H1 (cell line): ENCODE measurements at regions not wholly inside any gene's neighbourhood (a gene's known extent, or its start where the extent isn't known, plus 50 kb on each side); places are given as distances from the start of the nearest gene placed in this dataset.

ENCODE experiments used
- CTCF ChIA-PET: fragments of 300-600 bp; sonication (Branson Sonifier 250); formaldehyde crosslinking; loops from one replicate; lab custom pipeline; 2021; ENCODE audit not compliant: partially characterized antibody; lab: Charles Lee
- POLR2A ChIA-PET: fragments of 300-600 bp; sonication (Branson Sonifier 250); formaldehyde crosslinking; loops from one replicate; lab custom pipeline; 2021; ENCODE audit warnings: inconsistent platforms; ENCODE audit not compliant: partially characterized antibody; lab: Charles Lee
- DNase-seq, 2 experiments: peaks; one replicate each; pipeline versions ENCODE4 v3.0.0 to v3.0.0-alpha.2; 2010 to 2022; ENCODE audit warnings: low spot score in 2 of 2, low read depth in 1 of 2, mixed read lengths in 1 of 2
- FAIRE-seq: peaks from 2 replicates; lab custom pipeline; 2011; peaks lifted over from hg19 to GRCh38; lab: Jason Lieb, UNC
- H2AFZ ChIP-seq: 2 replicates; pipeline ENCODE4 v1.8.1; 2012; ENCODE audit warnings: low read length, inconsistent platforms
- H2AK5ac ChIP-seq: 2 replicates; pipeline ENCODE4 v1.6.1; 2013; ENCODE audit warnings: low read depth, low read length
- H2BK120ac ChIP-seq: replicated peaks from 2 replicates; pipeline ENCODE3; 2013; ENCODE audit warnings: low read depth, low read length, inconsistent platforms
- H2BK12ac ChIP-seq: 2 replicates; pipeline ENCODE4 v1.6.1; 2013; ENCODE audit warnings: low read depth, low read length
- H2BK15ac ChIP-seq: 2 replicates; pipeline ENCODE4 v1.6.1; 2013; ENCODE audit warnings: low read length
- H2BK20ac ChIP-seq: 2 replicates; pipeline ENCODE4 v1.6.1; 2013; ENCODE audit warnings: low read length
- H2BK5ac ChIP-seq: 2 replicates; pipeline ENCODE4 v1.6.1; 2013; ENCODE audit warnings: low read depth, low read length
- H3K14ac ChIP-seq: 2 replicates; pipeline ENCODE4 v1.6.1; 2013; ENCODE audit warnings: inconsistent platforms; ENCODE audit not compliant: insufficient read length
- H3K18ac ChIP-seq: 2 replicates; pipeline ENCODE4 v1.6.1; 2013; ENCODE audit warnings: low read length; ENCODE audit errors: extremely low read depth
- H3K23ac ChIP-seq: 2 replicates; pipeline ENCODE4 v1.6.1; 2013; ENCODE audit warnings: inconsistent platforms; ENCODE audit not compliant: insufficient read length
- H3K23me2 ChIP-seq: 2 replicates; pipeline ENCODE4 v1.6.1; 2013; ENCODE audit warnings: low read depth, low read length
- H3K27ac ChIP-seq: 2 replicates; pipeline ENCODE4 v1.6.1; 2011; ENCODE audit warnings: low read depth, low read length, inconsistent platforms
- H3K27me3 ChIP-seq, 4 experiments: replicated peaks in 1 of 4; 1 replicate in 1 of 4; 2 replicates in 3 of 4; pipeline versions ENCODE4 v1.6.1 to v1.8.1; 2011 to 2013; ENCODE audit warnings: low read length in 3 of 4, mild to moderate bottlenecking in 3 of 4, inconsistent platforms in 2 of 4, mixed read lengths in 2 of 4, moderate library complexity in 1 of 4; ENCODE audit not compliant: control insufficient read depth in 3 of 4, insufficient read depth in 3 of 4; ENCODE audit errors: extremely low read depth in 1 of 4
- H3K36me3 ChIP-seq, 4 experiments: 2 replicates each; pipeline versions ENCODE4 v1.6.1 to v1.8.1; 2011 to 2013; ENCODE audit warnings: mild to moderate bottlenecking in 4 of 4, low read length in 3 of 4, moderate library complexity in 2 of 4, control low read depth in 1 of 4, inconsistent platforms in 1 of 4; ENCODE audit not compliant: insufficient read depth in 4 of 4, control insufficient read depth in 2 of 4
- H3K4ac ChIP-seq: replicated peaks from 2 replicates; pipeline ENCODE3; 2013; ENCODE audit warnings: low read length, low read depth, mixed read lengths, inconsistent platforms; ENCODE audit not compliant: insufficient read length
- H3K4me1 ChIP-seq, 4 experiments: replicated peaks in 1 of 4; 1 replicate in 1 of 4; 2 replicates in 3 of 4; pipeline versions ENCODE4 v1.6.1 to v1.8.1; 2011 to 2013; ENCODE audit warnings: low read length in 3 of 4, inconsistent platforms in 2 of 4, mixed read lengths in 1 of 4; ENCODE audit not compliant: insufficient read depth in 4 of 4, control insufficient read depth in 3 of 4
- H3K4me2 ChIP-seq, 2 experiments: 2 replicates each; pipeline versions ENCODE4 v1.6.1 to v1.8.1; 2011 to 2013; ENCODE audit warnings: low read depth in 2 of 2, low read length in 2 of 2, control low read depth in 1 of 2, inconsistent platforms in 1 of 2, mild to moderate bottlenecking in 1 of 2; ENCODE audit not compliant: insufficient read depth in 1 of 2
- H3K4me3 ChIP-seq, 4 experiments: fragments of 200-600, 300-600 bp in 1 of 4; sonication (generic), shearing (Covaris generic), sonication (Bioruptor Twin) in 1 of 4; 2 replicates each; pipeline versions ENCODE4 v1.5.1 to v1.8.1; 2011 to 2016; ENCODE audit warnings: low read length in 4 of 4, low read depth in 3 of 4, control low read depth in 2 of 4, inconsistent platforms in 2 of 4, mild to moderate bottlenecking in 2 of 4, mixed read lengths in 1 of 4, moderate library complexity in 1 of 4; ENCODE audit not compliant: insufficient read depth in 2 of 4; ENCODE audit errors: extremely low read depth in 1 of 4
- H3K56ac ChIP-seq: replicated peaks from 2 replicates; pipeline ENCODE3; 2013; ENCODE audit warnings: low read depth, mild to moderate bottlenecking, mixed read lengths, low read length, inconsistent platforms; ENCODE audit not compliant: insufficient read length
- H3K79me1 ChIP-seq: 2 replicates; pipeline ENCODE4 v1.6.1; 2013; ENCODE audit warnings: low read depth, low read length, control low read depth
- H3K79me2 ChIP-seq, 2 experiments: 2 replicates each; pipeline versions ENCODE4 v1.6.1 to v1.8.1; 2012 to 2013; ENCODE audit warnings: low read length in 2 of 2, mild to moderate bottlenecking in 2 of 2, inconsistent platforms in 1 of 2; ENCODE audit not compliant: insufficient read depth in 2 of 2, control insufficient read depth in 1 of 2
- H3K9ac ChIP-seq, 4 experiments: replicated peaks in 1 of 4; 1 replicate in 1 of 4; 2 replicates in 3 of 4; pipeline versions ENCODE4 v1.6.1 to v1.8.1; 2011 to 2013; ENCODE audit warnings: low read depth in 3 of 4, low read length in 3 of 4, control low read depth in 2 of 4, mild to moderate bottlenecking in 2 of 4, moderate library complexity in 2 of 4, inconsistent platforms in 1 of 4; ENCODE audit errors: extremely low read depth in 1 of 4
- H3K9me3 ChIP-seq, 2 experiments: 2 replicates each; pipeline versions ENCODE4 v1.6.1 to v1.8.1; 2012 to 2013; ENCODE audit warnings: mild to moderate bottlenecking in 2 of 2, moderate library complexity in 2 of 2, control low read depth in 1 of 2, inconsistent platforms in 1 of 2, low read depth in 1 of 2, low read length in 1 of 2, mixed read lengths in 1 of 2; ENCODE audit not compliant: insufficient read depth in 2 of 2
- H4K20me1 ChIP-seq, 2 experiments: replicated peaks in 1 of 2; 2 replicates each; pipeline versions ENCODE3 to v1.8.1; 2011 to 2013; ENCODE audit warnings: inconsistent platforms in 2 of 2, low read length in 2 of 2, mild to moderate bottlenecking in 1 of 2; ENCODE audit not compliant: insufficient read depth in 2 of 2, control insufficient read depth in 1 of 2
- H4K5ac ChIP-seq: 2 replicates; pipeline ENCODE4 v1.6.1; 2013; ENCODE audit warnings: low read length, low read depth, mixed read lengths, inconsistent platforms; ENCODE audit not compliant: insufficient read length
- H4K8ac ChIP-seq: 2 replicates; pipeline ENCODE4 v1.8.0; 2013; ENCODE audit warnings: mild to moderate bottlenecking, moderate library complexity, low read length, inconsistent platforms; ENCODE audit not compliant: insufficient read depth; ENCODE audit errors: extremely low read depth
- H4K91ac ChIP-seq: replicated peaks from 2 replicates; pipeline ENCODE3; 2013; ENCODE audit warnings: low read length, mixed read lengths, inconsistent platforms; ENCODE audit not compliant: insufficient read length
- BCL11A ChIP-seq, 2 experiments: IDR thresholded peaks; one replicate each; pipeline ENCODE4 v1.6.1; 2011; ENCODE audit warnings: low read depth in 2 of 2, low read length in 2 of 2, mild to moderate bottlenecking in 2 of 2
- EZH2 ChIP-seq: fragments of 200-600 bp; sonication (generic); IDR thresholded peaks from 2 replicates; pipeline ENCODE4 v1.7.1; 2012; ENCODE audit warnings: low read depth, mild to moderate bottlenecking, moderate library complexity, low read length, inconsistent platforms; ENCODE audit not compliant: severe bottlenecking
- GABPA ChIP-seq: IDR thresholded peaks from 2 replicates; pipeline ENCODE4 v1.6.1; 2011; ENCODE audit warnings: mild to moderate bottlenecking, low read length, moderate library complexity, borderline replicate concordance; ENCODE audit not compliant: insufficient read depth
- HDAC6 ChIP-seq: IDR thresholded peaks from one replicate; pipeline ENCODE4 v1.7.1; 2012; ENCODE audit warnings: low read depth, mild to moderate bottlenecking, inconsistent platforms, low read length, moderate library complexity
- JUN ChIP-seq: IDR thresholded peaks from 2 replicates; pipeline ENCODE4 v1.6.1; 2011; ENCODE audit warnings: low read depth, mild to moderate bottlenecking, improper control_type of control experiment, low read length
- KDM1A ChIP-seq: fragments of 200-600, 300-600 bp; sonication (generic); IDR thresholded peaks from 2 replicates; pipeline ENCODE4 v1.7.1; 2016; ENCODE audit warnings: mild to moderate bottlenecking, low read length, borderline replicate concordance
- PHF8 ChIP-seq: fragments of 200-600 bp; sonication (generic); conservative IDR thresholded peaks from 2 replicates; pipeline ENCODE4 v1.7.1; 2012; ENCODE audit warnings: low read depth, mild to moderate bottlenecking, inconsistent platforms, low read length, moderate library complexity
- POU5F1 ChIP-seq: IDR thresholded peaks from 2 replicates; pipeline ENCODE4 v1.6.1; 2011; ENCODE audit warnings: low read depth, mild to moderate bottlenecking, low read length, moderate library complexity
- RXRA ChIP-seq: IDR thresholded peaks from 2 replicates; pipeline ENCODE4 v1.6.1; 2011; ENCODE audit warnings: low read depth, mild to moderate bottlenecking, low read length, moderate library complexity; ENCODE audit not compliant: insufficient read depth
- SAP30 ChIP-seq: fragments of 300-600 bp; sonication (generic); IDR thresholded peaks from 2 replicates; pipeline ENCODE4 v1.7.1; 2012; ENCODE audit warnings: low read length, moderate library complexity, mild to moderate bottlenecking, inconsistent platforms; ENCODE audit not compliant: insufficient read depth, insufficient replicate concordance
- TCF12 ChIP-seq: IDR thresholded peaks from 2 replicates; pipeline ENCODE4 v1.6.1; 2011; ENCODE audit warnings: low read depth, mild to moderate bottlenecking, low read length
- WGBS, 2 experiments: shearing (Covaris generic) in 1 of 2; methylation state at CpG; one replicate each; pipeline versions ENCODE4 v1.1.6 to v1.1.7; 2013 to 2015; ENCODE audit warnings: low lambda C conversion rate in 2 of 2, mixed read lengths in 2 of 2, inconsistent platforms in 1 of 2, low coverage in 1 of 2, missing lambda C conversion rate in 1 of 2; ENCODE audit not compliant: insufficient replicate concordance in 2 of 2, insufficient coverage in 1 of 2, insufficient read length in 1 of 2; ENCODE audit errors: extremely low coverage in 1 of 2, missing lambda C conversion rate in 1 of 2; 5-methylcytosine and 5-hydroxymethylcytosine counted together
- TF ChIP-seq, protein P1 (sequence below), 3 experiments: IDR thresholded peaks; 1 replicate in 2 of 3; 2 replicates in 1 of 3; pipeline versions ENCODE4 v1.5.1 to v1.6.1; 2011; ENCODE audit warnings: low read length in 3 of 3, mild to moderate bottlenecking in 3 of 3, inconsistent platforms in 2 of 3, low read depth in 1 of 3, moderate library complexity in 1 of 3; ENCODE audit not compliant: insufficient read depth in 1 of 3; ENCODE audit errors: control extremely low read depth in 1 of 3

DNA sequence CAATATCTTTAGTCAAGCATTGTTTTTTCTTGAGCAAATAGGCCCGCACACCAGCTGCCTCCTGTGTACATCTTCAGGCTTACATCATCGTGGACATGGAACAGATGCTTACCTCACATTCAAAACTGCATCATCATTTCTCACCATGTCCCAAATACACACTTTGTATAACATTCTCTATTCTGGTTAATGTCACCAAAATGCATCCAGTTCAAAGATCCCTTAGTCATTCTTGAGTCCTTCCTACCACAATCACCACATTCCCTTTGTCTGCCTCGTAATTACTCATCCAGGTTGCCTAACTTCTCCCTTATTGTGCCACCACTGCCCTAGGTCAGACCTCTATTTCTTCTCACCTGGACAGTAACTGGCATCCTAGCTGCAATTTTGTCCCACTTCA lies 373.7 kb upstream of the GALNT5 start:
- H4K8ac ChIP-seq = no peak overlapping the region
- TF ChIP-seq RXRA (no peak), GABPA (no peak), SAP30 (no peak), PHF8 (no peak), HDAC6 (no peak), BCL11A (IDR thresholded peaks at IDR 0.05; ENCODE audit: low read depth in 2 of 2, low read length in 2 of 2) (no peak), POU5F1 (no peak), KDM1A (no peak), TCF12 (no peak), EZH2 (no peak), JUN (no peak)
- TF ChIP-seq, protein P1, sequence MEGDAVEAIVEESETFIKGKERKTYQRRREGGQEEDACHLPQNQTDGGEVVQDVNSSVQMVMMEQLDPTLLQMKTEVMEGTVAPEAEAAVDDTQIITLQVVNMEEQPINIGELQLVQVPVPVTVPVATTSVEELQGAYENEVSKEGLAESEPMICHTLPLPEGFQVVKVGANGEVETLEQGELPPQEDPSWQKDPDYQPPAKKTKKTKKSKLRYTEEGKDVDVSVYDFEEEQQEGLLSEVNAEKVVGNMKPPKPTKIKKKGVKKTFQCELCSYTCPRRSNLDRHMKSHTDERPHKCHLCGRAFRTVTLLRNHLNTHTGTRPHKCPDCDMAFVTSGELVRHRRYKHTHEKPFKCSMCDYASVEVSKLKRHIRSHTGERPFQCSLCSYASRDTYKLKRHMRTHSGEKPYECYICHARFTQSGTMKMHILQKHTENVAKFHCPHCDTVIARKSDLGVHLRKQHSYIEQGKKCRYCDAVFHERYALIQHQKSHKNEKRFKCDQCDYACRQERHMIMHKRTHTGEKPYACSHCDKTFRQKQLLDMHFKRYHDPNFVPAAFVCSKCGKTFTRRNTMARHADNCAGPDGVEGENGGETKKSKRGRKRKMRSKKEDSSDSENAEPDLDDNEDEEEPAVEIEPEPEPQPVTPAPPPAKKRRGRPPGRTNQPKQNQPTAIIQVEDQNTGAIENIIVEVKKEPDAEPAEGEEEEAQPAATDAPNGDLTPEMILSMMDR (IDR thresholded peaks at IDR 0.05; ENCODE audit: control extremely low read depth in 1 of 3, insufficient read depth in 1 of 3, low read depth in 1 of 3, low read length in 3 of 3) = no peak

More for the DNA sequence above, 373.7 kb upstream of the GALNT5 start:
- no peak overlapping the region for H3K23ac ChIP-seq
- no peak overlapping the region for H3K18ac ChIP-seq
- no peak overlapping the region for H2AK5ac ChIP-seq
- no peak overlapping the region for H3K4me3 ChIP-seq
- no peak overlapping the region for H2BK20ac ChIP-seq
- peak overlapping the region; percentile 6; the same call in 1 of the 2 replicates for H2BK12ac ChIP-seq
- no peaks in the 10 kb centered on the region for H3K23me2 ChIP-seq
- CTCF ChIA-PET = no interaction called here
- 0 out of 4 replicates have a peak overlapping the region, but pooled peaks of 1 of the 2 experiments have one; percentile 11 for H3K4me2 ChIP-seq
- peaks cover 0 to 2% (median 1%) of the 10 kb centered on the region in 4 experiments; a peak in 2 of 7 replicates for H3K4me1 ChIP-seq
- H3K14ac ChIP-seq = no peak overlapping the region
- H3K27me3 ChIP-seq = no peaks in the 10 kb centered on the region
- no peaks in the 10 kb centered on the region for H3K79me1 ChIP-seq
- H2BK120ac ChIP-seq = no peak overlapping the region
- H3K4ac ChIP-seq = no peak overlapping the region
- H3K56ac ChIP-seq = no peak overlapping the region
- H4K20me1 ChIP-seq = no peaks in the 10 kb centered on the region
- no peak overlapping the region for H4K5ac ChIP-seq
- H3K9ac ChIP-seq = no peak overlapping the region
- H4K91ac ChIP-seq = no peak overlapping the region
- FAIRE-seq = no peak
- no peak overlapping the region for H3K27ac ChIP-seq
- 85% methylated on average over 3 of the region's 3 CpGs; no CpG with 5 or more reads in 1 of the 2 experiments for WGBS, 2 experiments
- no peak for DNase-seq
- H3K79me2 ChIP-seq = no peaks in the 10 kb centered on the region
- H3K36me3 ChIP-seq = no peaks in the 10 kb centered on the region
- POLR2A ChIA-PET = no interaction called here
- no peak overlapping the region for H2AFZ ChIP-seq
- no peak overlapping the region for H2BK15ac ChIP-seq
- peak overlapping the region; percentile 29; the same call in 1 of the 2 replicates for H2BK5ac ChIP-seq
- no peaks in the 10 kb centered on the region for H3K9me3 ChIP-seq
